ENCODE measurements at regions not wholly inside any gene's neighbourhood (a gene's known extent, or its start where the extent isn't known, plus 50 kb on each side); places are given as distances from the start of the nearest gene placed in this dataset.

- H3K9ac ChIP-seq, result no peak overlapping the region
- H3F3A ChIP-seq (replicated peaks; ENCODE audit: insufficient read depth), result no peaks in the 10 kb centered on the region
- H3K4me3 ChIP-seq (ENCODE audit: low read depth in 2 of 2, low read length in 1 of 2), result no peak overlapping the region
- no peaks in the 10 kb centered on the region for H3K9me3 ChIP-seq
- 5% methylated on average over 1 of the region's 1 CpG for WGBS (ENCODE audit: low lambda C conversion rate)
- no peaks in the 10 kb centered on the region for H3K27me3 ChIP-seq (ENCODE audit: insufficient read depth)
- DNase-seq, result no peak
- H3K4me2 ChIP-seq, result no peak overlapping the region
- no peaks in the 10 kb centered on the region for H3K36me3 ChIP-seq (replicated peaks in 1 of 2; ENCODE audit: control insufficient read depth in 1 of 2, insufficient read depth in 2 of 2, low read length in 1 of 2)
- ChIA-PET CTCF (no interaction called here), POLR2A (no interaction called here)
- TF ChIP-seq NFIC (IDR thresholded peaks at IDR 0.05; ENCODE audit: borderline replicate concordance) (no peak), RCOR1 (IDR thresholded peaks at IDR 0.05; ENCODE audit: low read length) (no peak), GABPA (IDR thresholded peaks at IDR 0.05; ENCODE audit: low read depth) (no peak), SIN3A (IDR thresholded peaks at IDR 0.05; ENCODE audit: borderline replicate concordance, low read depth, low read length) (no peak), CHD2 (IDR thresholded peaks at IDR 0.05; ENCODE audit: low read length, partially characterized antibody) (no peak), YY1 (IDR thresholded peaks at IDR 0.05; ENCODE audit: low read depth) (no peak), CTCF (IDR thresholded peaks at IDR 0.05) (no peak), IRF3 (IDR thresholded peaks at IDR 0.05; ENCODE audit: low read depth, low read length) (no peak), MEF2A (IDR thresholded peaks at IDR 0.05; ENCODE audit: borderline replicate concordance, low read depth) (no peak), RFX5 (IDR thresholded peaks at IDR 0.05; ENCODE audit: low read length) (no peak), MAX (IDR thresholded peaks at IDR 0.05; ENCODE audit: low read depth) (no peak), REST (IDR thresholded peaks at IDR 0.05; ENCODE audit: low read depth, low read length) (no peak), RXRA (IDR thresholded peaks at IDR 0.05; ENCODE audit: borderline replicate concordance, low read depth) (no peak), FOXM1 (IDR thresholded peaks at IDR 0.05; ENCODE audit: low read depth) (no peak), POLR2AphosphoS5 (IDR thresholded peaks at IDR 0.05; ENCODE audit: low read depth, low read length) (no peak), USF1 (IDR thresholded peaks at IDR 0.05; ENCODE audit: borderline replicate concordance, low read depth) (no peak)
- H3K79me2 ChIP-seq (ENCODE audit: insufficient read depth), result no peaks in the 10 kb centered on the region
- H3K27ac ChIP-seq (ENCODE audit: low read depth in 2 of 2, low read length in 1 of 2), result no peak overlapping the region
- no peaks in the 10 kb centered on the region for H3K4me1 ChIP-seq (ENCODE audit: control insufficient read depth in 1 of 2, insufficient read depth in 2 of 2, low read depth in 1 of 2, low read length in 1 of 2)
- H4K20me1 ChIP-seq (ENCODE audit: insufficient read depth), result no peaks in the 10 kb centered on the region
- H3K9me2 ChIP-seq, result no peaks in the 10 kb centered on the region
- no peak overlapping the region for H2AFZ ChIP-seq (ENCODE audit: low read depth)
These were observed 260.1 kb upstream of the CDH18 start for GRCh38 chr5:20248118-20248517.
